Neutrophil (primary cell): ENCODE measurements at regions not wholly inside any gene's neighbourhood (a gene's known extent, or its start where the extent isn't known, plus 50 kb on each side); places are given as distances from the start of the nearest gene placed in this dataset.

Source experiments
- H3K27ac ChIP-seq: fragments of 200-600 bp; sonication (generic); 2 replicates; pipeline ENCODE4 v1.5.1; 2016; ENCODE audit warnings: mild to moderate bottlenecking, moderate library complexity
- H3K27me3 ChIP-seq: fragments of 200-600 bp; sonication (generic); 2 replicates; pipeline ENCODE4 v1.6.0; 2016; ENCODE audit warnings: mild to moderate bottlenecking
- H3K36me3 ChIP-seq: fragments of 200-600 bp; sonication (generic); 2 replicates; pipeline ENCODE4 v1.5.1; 2017
- H3K4me1 ChIP-seq, 2 experiments: fragments of 200-600 bp in 1 of 2; sonication (generic) in 1 of 2; 1 replicate in 1 of 2; 2 replicates in 1 of 2; pipeline versions ENCODE4 v1.5.1 to v1.6.1; 2013 to 2016; ENCODE audit warnings: low read depth in 1 of 2, low read length in 1 of 2, mild to moderate bottlenecking in 1 of 2, moderate library complexity in 1 of 2; ENCODE audit not compliant: control insufficient read depth in 1 of 2, insufficient read depth in 1 of 2
- H3K4me3 ChIP-seq, 2 experiments: fragments of 200-600 bp in 1 of 2; sonication (generic) in 1 of 2; 1 replicate in 1 of 2; 2 replicates in 1 of 2; pipeline ENCODE4 v1.5.1; 2013 to 2016; ENCODE audit warnings: low read depth in 1 of 2, low read length in 1 of 2, mild to moderate bottlenecking in 1 of 2, moderate library complexity in 1 of 2
- H3K9me3 ChIP-seq: fragments of 200-600 bp; sonication (generic); 2 replicates; pipeline ENCODE4 v1.5.1; 2016
- TF ChIP-seq, protein P1 (sequence below): fragments of 200-600 bp; sonication (generic); IDR thresholded peaks from 2 replicates; pipeline ENCODE4 v1.5.1; 2016; ENCODE audit warnings: antibody characterized with exemption

DNA sequence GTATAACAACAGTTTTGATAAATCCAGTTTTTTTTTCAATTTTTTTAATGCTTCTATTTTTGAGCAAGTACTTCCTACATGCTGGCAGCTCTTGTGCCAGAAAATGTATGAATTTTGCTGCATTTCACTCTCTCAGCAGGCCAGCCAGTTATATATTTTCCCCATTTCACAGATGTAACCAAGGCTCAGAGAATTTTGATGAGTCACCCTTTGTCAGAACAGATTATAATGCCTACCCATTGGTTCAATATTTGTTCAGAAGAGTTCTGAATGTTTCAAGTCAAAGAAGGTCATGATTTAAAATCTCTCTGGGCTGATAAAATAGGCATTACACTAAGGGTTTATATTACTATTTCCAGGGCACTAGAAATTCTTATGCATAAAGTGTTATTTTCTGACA lies 452.2 kb downstream of the RWDD3 start:
- H3K27ac ChIP-seq, result no peak overlapping the region
- no peaks in the 10 kb centered on the region for H3K27me3 ChIP-seq
- H3K4me3 ChIP-seq, result no peak overlapping the region
- no peaks in the 10 kb centered on the region for H3K9me3 ChIP-seq
- TF ChIP-seq, protein P1, sequence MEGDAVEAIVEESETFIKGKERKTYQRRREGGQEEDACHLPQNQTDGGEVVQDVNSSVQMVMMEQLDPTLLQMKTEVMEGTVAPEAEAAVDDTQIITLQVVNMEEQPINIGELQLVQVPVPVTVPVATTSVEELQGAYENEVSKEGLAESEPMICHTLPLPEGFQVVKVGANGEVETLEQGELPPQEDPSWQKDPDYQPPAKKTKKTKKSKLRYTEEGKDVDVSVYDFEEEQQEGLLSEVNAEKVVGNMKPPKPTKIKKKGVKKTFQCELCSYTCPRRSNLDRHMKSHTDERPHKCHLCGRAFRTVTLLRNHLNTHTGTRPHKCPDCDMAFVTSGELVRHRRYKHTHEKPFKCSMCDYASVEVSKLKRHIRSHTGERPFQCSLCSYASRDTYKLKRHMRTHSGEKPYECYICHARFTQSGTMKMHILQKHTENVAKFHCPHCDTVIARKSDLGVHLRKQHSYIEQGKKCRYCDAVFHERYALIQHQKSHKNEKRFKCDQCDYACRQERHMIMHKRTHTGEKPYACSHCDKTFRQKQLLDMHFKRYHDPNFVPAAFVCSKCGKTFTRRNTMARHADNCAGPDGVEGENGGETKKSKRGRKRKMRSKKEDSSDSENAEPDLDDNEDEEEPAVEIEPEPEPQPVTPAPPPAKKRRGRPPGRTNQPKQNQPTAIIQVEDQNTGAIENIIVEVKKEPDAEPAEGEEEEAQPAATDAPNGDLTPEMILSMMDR, result no peak
- H3K4me1 ChIP-seq, result no peaks in the 10 kb centered on the region
- H3K36me3 ChIP-seq, result no peaks in the 10 kb centered on the region

DNA sequence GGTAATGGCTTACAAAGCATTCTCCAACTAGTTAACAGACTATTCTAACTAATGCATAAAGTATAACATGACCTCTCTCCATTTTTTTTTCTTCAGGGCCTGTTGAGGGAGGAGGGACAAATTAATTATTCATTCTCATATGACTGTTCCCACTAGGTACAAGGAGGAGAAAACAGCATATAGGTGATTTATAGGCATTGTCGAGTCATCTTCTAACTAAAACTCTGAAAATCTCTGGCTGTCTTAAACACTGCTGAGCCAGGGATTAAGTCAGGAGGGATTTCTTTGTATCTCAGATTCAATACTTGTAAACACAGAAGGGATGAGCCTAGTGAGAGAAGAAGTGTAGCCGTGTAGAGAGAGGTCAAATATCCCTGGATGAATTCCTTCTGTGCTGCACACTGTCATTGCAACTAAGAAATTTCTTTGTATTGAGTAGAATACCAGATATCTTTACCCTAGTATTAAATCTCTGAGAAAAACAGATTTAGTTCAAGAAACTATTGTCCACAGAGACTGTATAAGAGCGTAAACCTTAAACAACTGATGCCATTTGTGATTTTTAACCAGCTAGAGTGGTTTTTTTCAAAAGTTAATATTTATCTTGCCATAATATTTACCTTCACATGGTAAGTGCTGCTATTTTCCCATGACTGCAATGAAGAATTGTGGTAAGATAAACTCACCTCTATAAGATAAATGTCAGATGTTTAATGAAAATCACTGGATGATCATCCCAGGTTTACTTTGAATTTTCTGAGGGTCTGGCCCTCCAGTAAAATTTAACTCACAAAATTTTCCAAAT lies 465.3 kb downstream of the RWDD3 start:
- no peaks in the 10 kb centered on the region for H3K4me1 ChIP-seq
- TF ChIP-seq, protein P1, result no peak
- no peaks in the 10 kb centered on the region for H3K9me3 ChIP-seq
- no peak overlapping the region for H3K27ac ChIP-seq
- no peak overlapping the region for H3K4me3 ChIP-seq
- H3K27me3 ChIP-seq, result no peaks in the 10 kb centered on the region
- H3K36me3 ChIP-seq, result no peaks in the 10 kb centered on the region

DNA sequence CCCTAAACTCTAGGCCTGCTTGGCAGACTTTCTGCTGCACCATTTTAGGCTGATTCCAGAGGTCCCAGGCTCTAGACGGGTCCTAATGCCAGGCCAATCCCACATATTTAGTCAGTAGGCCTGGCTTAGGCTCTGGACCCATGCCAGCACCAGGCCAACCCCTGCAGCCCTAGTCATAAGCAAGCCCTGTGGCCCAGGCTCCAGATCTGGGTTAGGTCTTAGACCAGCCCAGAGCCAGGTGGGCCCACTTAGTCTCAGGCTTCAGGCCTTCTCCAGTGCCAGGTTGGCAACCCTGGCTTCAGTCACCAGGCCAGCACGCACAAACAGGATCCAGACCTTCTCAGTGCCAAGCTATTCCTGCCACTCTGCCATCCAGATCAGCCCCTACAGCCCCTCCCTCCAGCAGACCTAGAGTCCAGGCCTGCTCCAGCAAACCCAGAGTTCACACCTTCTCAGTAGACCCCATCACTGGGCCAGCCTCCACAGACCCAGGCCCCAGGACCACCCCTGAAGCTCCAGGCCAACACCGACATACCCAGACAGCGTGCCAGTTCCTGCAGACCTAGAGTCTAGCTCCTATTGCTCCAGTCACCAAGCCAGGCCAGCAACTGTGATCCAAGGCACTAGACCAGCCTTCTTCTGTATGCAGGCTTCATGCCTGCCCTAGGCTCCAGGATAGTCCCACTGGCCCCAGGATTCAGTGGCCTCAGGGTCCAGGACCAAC lies 467.6 kb downstream of the RWDD3 start:
- H3K9me3 ChIP-seq, result no peaks in the 10 kb centered on the region
- H3K27ac ChIP-seq, result no peak overlapping the region
- no peaks in the 10 kb centered on the region for H3K27me3 ChIP-seq
- TF ChIP-seq, protein P1, result no peak
- H3K4me3 ChIP-seq, result no peak overlapping the region
- H3K36me3 ChIP-seq, result no peaks in the 10 kb centered on the region
- H3K4me1 ChIP-seq, result no peaks in the 10 kb centered on the region

DNA sequence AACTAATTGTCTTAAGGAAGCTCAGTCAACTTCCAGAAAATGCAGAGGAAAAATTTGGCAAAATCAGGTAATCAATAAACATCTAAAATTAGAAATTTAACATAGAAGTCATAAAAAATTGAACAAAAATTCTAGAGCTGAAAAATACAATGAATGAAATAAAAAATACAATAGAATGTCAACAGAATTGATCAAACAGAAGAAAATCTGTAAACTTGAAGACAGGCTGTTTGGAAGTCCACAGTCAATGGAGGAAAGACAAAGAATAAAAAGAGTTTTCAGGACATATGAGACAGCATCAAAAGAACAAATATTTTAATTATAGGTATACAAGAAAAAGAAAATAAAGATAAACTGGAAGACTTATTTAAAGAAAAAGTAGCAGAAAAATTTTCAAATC lies 469.0 kb downstream of the RWDD3 start:
- Histone ChIP-seq H3K9me3 (no peaks in the 10 kb centered on the region), H3K36me3 (no peaks in the 10 kb centered on the region), H3K4me1 (no peaks in the 10 kb centered on the region), H3K27me3 (no peaks in the 10 kb centered on the region), H3K27ac (no peak overlapping the region), H3K4me3 (no peak overlapping the region)
- TF ChIP-seq, protein P1, result no peak

DNA sequence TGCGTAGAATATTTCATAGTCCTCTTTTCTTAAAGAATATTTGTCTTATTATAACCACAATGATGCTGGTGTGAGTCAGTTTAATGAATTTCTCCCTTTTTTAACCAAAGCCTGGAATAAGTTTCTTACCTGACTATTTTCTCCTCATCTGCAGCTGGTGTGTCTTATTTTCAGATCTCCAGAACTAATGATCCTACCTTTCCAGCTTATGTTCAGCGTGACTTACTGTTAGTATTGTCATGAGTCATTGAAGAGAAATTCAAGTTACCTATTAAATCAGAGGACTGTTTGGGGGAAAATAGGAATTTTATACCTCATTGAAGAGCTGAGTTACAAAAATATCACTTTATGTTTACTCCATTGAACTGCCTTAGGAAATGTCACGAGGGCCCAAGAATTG lies 482.1 kb downstream of the RWDD3 start:
- TF ChIP-seq, protein P1, result no peak
- Histone ChIP-seq H3K36me3 (no peaks in the 10 kb centered on the region), H3K9me3 (no peaks in the 10 kb centered on the region)

More for the DNA sequence above, 482.1 kb downstream of the RWDD3 start:
- Histone ChIP-seq H3K4me3 (no peak overlapping the region), H3K27ac (no peak overlapping the region), H3K4me1 (no peaks in the 10 kb centered on the region), H3K27me3 (no peaks in the 10 kb centered on the region)
